ENCODE measurements at regions not wholly inside any gene's neighbourhood (a gene's known extent, or its start where the extent isn't known, plus 50 kb on each side); places are given as distances from the start of the nearest gene placed in this dataset.

- no peak for DNase-seq (ENCODE audit: low spot score)
These were observed 169.3 kb downstream of the ZBTB18 start for GRCh38 chr1:244220410-244220809.

DNA sequence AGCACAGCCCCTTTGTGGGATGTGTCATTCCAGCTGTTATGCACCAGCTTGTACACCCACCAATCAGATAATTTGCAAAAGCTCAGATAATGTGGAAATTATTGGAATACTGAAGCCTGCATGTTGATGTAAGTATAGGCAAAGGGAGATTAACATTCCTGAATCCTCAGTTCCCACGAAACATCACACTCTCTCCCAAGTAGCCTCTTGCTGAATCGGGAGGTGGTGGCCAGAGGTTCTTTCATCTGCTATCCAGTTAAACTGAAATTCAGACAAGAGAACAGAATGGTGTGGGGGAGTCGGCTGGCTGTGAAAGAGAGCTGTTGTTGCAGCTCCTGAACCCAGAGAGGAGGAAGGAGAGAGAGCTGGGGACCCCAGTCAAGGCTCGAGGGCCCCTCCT, 170.9 kb downstream of the ZBTB18 start:
- DNase-seq (ENCODE audit: low spot score) = no peak

DNA sequence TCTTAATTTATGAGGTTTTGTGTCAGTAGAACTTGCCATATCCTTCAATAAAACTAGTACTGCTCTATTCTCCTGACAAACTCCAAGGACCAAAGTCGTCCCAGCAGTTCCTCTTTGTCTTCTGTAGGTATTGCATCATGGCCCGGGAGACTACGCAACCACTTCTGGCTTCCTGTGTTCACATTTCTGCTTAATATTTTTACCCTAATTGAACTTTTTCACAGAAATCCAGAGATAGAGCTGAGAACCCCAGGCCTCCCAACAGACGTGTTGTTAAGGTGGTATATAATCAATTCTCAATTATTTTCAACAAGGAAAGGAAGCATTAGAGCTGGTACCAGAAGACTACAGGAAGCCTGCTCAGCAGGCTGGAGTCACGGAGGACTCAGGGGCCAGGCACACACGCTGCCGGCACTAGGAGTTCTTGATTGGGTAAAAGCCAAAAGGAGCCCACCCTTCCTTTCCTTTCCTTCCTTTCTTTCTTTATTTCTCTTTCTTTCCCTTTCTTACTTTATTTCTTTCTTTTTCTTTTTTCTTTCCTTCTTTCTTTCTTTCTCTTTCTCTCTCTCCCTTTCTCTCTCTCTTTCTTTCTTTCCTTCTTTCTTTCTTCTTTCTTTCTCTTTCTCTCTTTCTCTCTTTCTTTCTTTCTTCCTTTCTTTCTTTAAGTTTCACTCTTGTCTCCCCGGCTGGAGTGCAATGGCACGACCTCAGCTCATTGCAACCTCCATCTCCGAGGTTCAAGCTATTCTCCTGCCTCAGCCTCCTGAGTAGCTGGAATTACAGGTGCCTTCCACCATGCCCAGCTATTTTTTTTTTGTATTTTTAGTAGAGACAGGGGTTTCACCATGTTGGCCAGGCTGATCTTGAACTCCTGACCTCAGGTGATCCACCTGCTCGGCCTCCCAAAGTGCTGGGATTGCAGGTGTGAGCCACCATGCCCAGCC, 173.7 kb downstream of the ZBTB18 start:
- no peak for DNase-seq (ENCODE audit: low spot score)

DNA sequence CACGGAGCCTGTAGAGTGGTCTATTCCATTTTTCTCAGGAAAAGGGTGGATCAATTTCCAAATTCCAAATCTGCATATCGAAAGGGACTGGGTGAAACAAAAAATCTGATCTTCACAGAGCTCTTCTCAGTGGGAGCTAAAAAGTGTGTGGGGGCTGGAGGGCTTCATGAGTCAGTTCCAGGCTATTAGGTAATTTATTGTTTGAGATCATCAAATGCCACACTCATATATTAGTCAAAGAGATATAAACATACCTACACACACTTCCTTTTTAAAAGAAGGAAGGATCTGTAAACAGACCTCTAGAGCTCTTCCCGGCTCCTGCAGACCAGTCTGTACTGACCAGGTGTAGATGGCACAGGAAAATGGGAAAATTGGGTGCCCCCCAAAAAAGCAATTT, 175.4 kb downstream of the ZBTB18 start:
- no peak for DNase-seq (ENCODE audit: low spot score)

- no peak for DNase-seq (ENCODE audit: low spot score)
These were observed 179.4 kb downstream of the ZBTB18 start for GRCh38 chr1:244230470-244230869.

GRCh38 chr1:244231193-244231571, 180.1 kb downstream of the ZBTB18 start:
- no peak for DNase-seq (ENCODE audit: low spot score)

DNA sequence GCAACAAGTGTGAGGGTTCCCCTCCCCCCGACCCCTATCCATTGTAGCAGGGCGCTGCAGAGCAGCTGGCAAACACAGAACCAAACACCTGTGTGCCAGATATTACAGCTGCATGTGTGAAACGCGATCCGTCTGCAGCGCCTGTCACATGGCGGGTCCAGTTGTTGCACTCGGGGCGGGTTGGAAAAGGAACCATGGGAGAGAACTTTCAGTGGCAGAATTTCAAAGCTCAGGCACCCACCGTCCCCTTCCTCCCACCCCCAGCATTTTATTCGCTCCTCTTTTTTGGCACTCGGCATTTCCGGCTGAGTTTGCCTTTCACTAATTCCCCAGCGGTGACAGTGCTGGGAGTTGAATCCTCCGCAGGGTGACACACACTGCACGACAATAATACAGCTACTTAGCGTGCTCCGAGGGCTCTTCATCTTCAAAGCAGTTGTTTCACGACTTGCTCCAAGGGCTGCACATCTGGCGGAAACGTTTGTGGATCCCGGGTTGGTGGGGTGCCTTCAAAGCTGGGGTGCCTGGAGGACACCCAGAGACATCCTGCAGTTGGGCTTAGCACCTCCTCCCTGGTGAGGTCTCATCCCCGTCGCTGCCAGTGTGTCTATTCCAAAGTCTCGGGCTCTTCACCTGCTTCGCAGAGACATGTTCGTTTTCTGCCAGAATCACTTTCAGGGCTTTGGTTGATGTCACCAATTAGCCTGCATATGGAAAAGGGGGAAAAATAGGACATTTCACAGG, 180.7 kb downstream of the ZBTB18 start:
- peak; percentile 31 for DNase-seq (ENCODE audit: low spot score)

- no peak for DNase-seq (ENCODE audit: low spot score)
These were observed 183.0 kb downstream of the ZBTB18 start for GRCh38 chr1:244234009-244234643.

DNA sequence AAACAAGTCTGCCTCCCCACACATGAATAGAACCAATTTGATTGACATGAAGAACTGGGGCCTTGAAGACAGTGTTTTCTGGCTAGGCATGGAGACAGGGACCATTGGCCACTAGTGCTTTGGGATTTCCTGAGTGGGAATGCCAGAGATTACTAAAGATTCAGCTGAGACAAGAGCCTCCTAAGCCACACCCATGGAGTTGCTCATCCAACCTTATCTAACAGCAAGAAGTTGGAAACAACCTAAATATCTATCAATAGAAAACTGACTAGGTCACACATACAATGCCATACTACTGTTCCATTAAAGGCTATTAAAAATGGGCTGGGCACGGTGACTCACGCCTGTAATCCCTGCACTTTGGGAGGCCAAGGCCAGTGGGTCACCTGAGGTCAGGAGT, 184.1 kb downstream of the ZBTB18 start:
- DNase-seq (ENCODE audit: low spot score) = no peak

GRCh38 chr1:244236101-244236500, 185.0 kb downstream of the ZBTB18 start:
- DNase-seq (ENCODE audit: low spot score) = no peak

DNA sequence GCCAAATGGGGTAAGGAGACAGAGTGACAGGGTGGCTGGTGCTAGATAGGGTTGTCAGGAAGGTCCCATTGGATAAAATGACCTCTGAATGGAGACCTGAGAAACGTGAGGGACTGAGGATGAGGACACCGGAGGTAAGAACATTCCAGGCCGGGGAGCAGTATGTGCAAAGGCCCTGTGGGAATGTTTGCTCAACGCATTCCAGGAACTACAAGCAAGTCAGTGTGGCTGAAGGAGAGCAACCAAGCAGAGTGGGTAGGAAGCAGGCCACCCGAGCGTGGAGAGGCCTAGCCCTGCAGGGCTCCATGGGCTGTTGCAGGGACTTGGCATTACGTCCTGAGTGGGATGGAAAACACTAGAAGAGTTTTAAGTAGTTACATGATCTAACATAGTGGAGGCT, 185.6 kb downstream of the ZBTB18 start:
- no peak for DNase-seq (ENCODE audit: low spot score)

DNA sequence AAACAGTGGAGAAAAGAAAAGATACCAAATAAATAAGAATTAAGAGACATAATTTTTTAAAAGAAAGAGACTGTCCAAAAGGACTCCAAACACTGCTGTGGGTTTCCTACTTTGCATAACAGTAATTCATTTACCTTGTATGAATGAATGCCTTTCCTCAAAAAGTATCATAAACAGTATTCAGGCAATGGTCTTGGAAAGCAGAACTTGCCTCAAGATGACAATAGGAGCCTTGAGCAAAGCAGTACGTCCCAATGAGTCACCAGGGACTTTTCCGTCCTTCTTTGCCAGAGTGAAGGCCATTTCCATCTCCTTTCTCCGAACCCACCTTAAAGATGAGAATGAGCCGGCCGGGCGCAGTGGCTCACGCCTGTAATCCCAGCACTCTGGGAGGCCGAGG, 186.4 kb downstream of the ZBTB18 start:
- no peak for DNase-seq (ENCODE audit: low spot score)

- DNase-seq (ENCODE audit: low spot score) = no peak
These were observed 188.2 kb downstream of the ZBTB18 start for GRCh38 chr1:244239261-244239770.

- DNase-seq (ENCODE audit: low spot score) = no peak
These were observed 190.4 kb downstream of the ZBTB18 start for GRCh38 chr1:244241438-244241837.

- no peak for DNase-seq (ENCODE audit: low spot score)
These were observed 191.4 kb downstream of the ZBTB18 start for GRCh38 chr1:244242446-244242845.

GRCh38 chr1:244246334-244246733, 195.3 kb downstream of the ZBTB18 start:
- no peak for DNase-seq (ENCODE audit: low spot score)

DNA sequence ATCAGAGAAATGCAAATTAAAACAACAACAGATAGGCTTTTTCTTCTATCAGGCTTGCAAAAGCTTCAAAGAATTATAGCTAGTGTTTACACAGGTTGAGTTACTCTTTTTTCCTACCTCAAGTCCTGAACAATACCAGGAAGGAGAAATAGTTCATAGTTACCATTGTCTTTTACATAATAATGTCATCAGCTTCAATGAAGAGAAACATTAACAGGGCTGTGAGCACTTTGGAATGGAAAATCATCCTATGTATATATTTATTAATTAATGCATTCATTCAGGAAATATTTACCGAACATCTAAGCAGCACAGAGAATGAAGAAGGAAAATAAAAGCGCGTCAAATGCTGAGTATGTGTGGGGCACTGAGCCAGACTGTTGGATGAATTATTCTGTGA, 197.3 kb downstream of the ZBTB18 start:
- no peak for DNase-seq (ENCODE audit: low spot score)

- no peak for DNase-seq (ENCODE audit: low spot score)
These were observed 199.5 kb downstream of the ADSS2 start for GRCh38 chr1:244252211-244252610.

- DNase-seq (ENCODE audit: low spot score) = no peak
These were observed 197.2 kb downstream of the ADSS2 start for GRCh38 chr1:244254467-244254866.

DNA sequence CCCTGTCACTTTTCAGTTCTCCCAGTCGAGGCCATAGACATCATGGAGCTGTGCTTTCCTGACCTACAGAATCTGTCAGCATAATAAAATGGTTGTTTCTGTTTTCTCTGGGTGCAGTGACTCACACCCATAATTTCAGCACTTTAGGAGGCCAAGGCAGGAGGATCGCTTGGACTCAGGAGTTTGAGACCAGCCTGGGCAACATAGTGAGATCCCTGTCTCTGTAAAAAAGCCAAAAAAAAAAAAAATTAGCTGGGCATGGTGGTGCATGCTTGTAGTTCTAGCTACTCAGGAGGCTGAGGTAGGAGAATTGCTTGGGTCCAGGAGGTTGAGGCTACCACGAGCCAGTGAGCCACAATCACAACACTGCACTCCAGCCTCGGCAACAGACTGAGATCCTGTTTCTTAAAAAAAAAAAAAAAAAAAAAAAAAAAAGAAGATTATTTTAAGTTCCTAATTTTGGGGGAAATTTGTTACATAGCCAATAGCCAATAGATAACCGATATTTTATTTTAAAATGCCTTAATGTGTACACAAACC, 196.2 kb downstream of the ADSS2 start:
- no peak for DNase-seq (ENCODE audit: low spot score)

DNA sequence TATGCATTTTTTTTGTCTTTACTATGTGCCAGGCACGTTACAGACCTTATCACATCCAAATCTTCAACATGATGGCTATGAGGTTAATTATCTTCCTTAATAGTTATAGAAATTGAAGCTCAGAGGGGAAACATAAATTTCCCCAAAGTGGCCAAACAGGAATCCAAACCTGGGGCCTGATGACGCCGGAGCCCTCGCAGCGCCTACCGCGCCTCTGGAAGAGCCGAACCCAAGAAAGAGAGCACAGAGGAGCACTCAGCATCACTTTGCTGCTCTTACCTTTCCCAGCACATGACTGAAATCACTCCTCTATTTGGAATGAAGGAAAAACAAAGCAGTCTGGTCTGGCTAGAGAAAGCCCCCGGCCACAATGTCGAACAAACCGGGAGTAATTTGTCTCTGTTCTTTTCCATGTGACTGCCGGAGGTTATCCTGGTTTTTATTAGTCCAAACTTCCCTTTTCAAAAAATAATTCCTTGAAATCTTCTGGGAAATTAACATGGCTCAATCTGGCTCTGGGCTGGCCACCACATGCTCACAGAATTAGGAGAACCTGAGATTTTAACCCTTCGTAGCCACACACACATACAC, 195.5 kb downstream of the ADSS2 start:
- DNase-seq (ENCODE audit: low spot score) = no peak

DNA sequence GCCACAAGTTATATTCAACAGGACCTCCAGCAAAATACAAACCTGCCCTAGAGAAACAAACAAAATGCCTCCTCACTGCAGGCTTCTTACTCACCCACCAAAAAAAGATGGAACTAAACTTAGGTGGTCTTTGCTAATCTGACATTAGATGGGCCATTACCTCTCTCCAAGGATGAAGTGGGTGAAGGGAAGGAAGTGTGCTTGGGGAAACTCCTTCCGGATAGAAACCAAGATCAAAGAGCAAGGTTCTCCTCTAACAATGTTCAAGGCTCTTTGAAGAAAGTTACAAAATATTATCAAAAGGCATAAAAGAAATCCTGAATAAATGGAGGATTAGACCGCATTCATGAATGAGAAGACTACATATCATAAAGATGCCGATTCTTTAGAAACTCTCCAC, 187.5 kb downstream of the ADSS2 start:
- no peak for DNase-seq (ENCODE audit: low spot score)

Data from cerebellar cortex (tissue), 1 donor.